Stimulated activated naive CD8-positive, alpha-beta T cell treated with anti-CD3 and anti-CD28 coated beads, Interleukin-15, Interleukin-2, amounts not matched to agents 100 ng/mL and 50 ng/mL, for 24 hours (primary cell): ENCODE measurements at regions not wholly inside any gene's neighbourhood (a gene's known extent, or its start where the extent isn't known, plus 50 kb on each side); places are given as distances from the start of the nearest gene placed in this dataset.
A peak's percentile ranks its signal among the peaks of the same experiment; 100 is the strongest.

Experiments
- H3K27ac Mint-ChIP-seq: one replicate; pipeline ENCODE4 v1.8.0; 2021; ENCODE audit warnings: mild to moderate bottlenecking, mixed read lengths
- H3K27me3 Mint-ChIP-seq: one replicate; pipeline ENCODE4 v1.8.0; 2021; ENCODE audit warnings: mixed read lengths
- H3K36me3 Mint-ChIP-seq: one replicate; pipeline ENCODE4 v1.8.0; 2021; ENCODE audit warnings: low read depth, mixed read lengths
- H3K4me1 Mint-ChIP-seq: one replicate; pipeline ENCODE4 v1.8.0; 2021; ENCODE audit warnings: low read depth, mixed read lengths
- H3K4me3 Mint-ChIP-seq: one replicate; pipeline ENCODE4 v1.8.0; 2021; ENCODE audit warnings: mild to moderate bottlenecking, mixed read lengths
- H3K9me3 Mint-ChIP-seq: one replicate; pipeline ENCODE4 v1.8.0; 2021; ENCODE audit warnings: mixed read lengths

GRCh38 chr2:234287650-234288049 lies 209.2 kb downstream of the ARL4C start:
- Mint-ChIP-seq H3K4me3 (no peak overlapping the region), H3K9me3 (peaks cover 3% of the 10 kb centered on the region), H3K36me3 (peaks cover 3% of the 10 kb centered on the region), H3K27me3 (peaks cover 2% of the 10 kb centered on the region), H3K27ac (no peak overlapping the region), H3K4me1 (peaks cover 66% of the 10 kb centered on the region)

GRCh38 chr2:234286956-234287355 lies 209.9 kb downstream of the ARL4C start:
- peaks cover 62% of the 10 kb centered on the region for H3K4me1 Mint-ChIP-seq
- no peak overlapping the region for H3K27ac Mint-ChIP-seq
- peaks cover 5% of the 10 kb centered on the region for H3K9me3 Mint-ChIP-seq
- peaks cover 4% of the 10 kb centered on the region for H3K27me3 Mint-ChIP-seq
- no peak overlapping the region for H3K4me3 Mint-ChIP-seq
- peaks cover 7% of the 10 kb centered on the region for H3K36me3 Mint-ChIP-seq

DNA sequence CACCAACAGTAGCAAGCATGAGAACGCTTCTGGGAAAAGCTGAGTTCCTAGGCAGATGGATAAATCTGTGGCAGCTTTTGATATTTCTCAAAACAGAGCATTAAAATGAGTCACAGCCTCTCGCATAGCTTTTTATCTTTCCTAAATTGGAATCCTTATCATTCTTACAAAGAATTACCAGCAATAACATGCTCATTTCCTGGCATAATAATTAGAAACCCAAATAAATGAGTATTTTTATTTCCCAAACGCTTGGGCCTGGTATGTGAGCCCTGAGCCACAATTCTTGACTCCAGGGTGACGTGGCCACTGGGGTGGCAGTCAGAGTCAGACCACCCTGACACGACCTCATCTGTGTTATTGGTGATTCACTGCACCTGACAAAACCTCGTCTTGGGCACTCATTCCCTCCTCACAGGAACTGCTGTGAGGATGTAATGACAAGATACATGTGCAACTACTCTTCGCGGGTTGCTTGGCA lies 210.7 kb downstream of the ARL4C start:
- Mint-ChIP-seq H3K36me3 (peaks cover 7% of the 10 kb centered on the region), H3K4me1 (peaks cover 55% of the 10 kb centered on the region), H3K4me3 (no peak overlapping the region), H3K27ac (no peak overlapping the region), H3K27me3 (peaks cover 4% of the 10 kb centered on the region), H3K9me3 (peaks cover 5% of the 10 kb centered on the region)

DNA sequence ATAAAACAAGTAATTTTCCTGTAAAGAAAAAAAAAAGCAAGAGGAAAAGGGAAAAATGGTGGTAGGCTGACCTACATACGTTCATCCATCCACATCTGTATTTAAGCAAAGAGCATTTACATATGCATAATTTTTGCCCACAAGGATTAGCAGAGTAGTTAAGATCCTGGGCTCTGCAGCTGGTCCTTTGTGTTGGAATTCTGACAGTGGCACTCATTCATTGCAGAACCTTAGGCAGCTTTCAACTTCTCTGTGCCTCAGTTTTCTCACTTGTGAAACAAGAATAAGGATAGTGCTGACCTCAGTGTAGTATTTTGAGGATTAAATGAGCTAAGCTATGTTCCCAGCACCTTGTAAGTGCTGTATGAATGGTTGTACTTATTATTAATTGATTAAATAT lies 211.3 kb downstream of the ARL4C start:
- H3K27ac Mint-ChIP-seq = no peak overlapping the region
- H3K36me3 Mint-ChIP-seq = peaks cover 7% of the 10 kb centered on the region
- peaks cover 4% of the 10 kb centered on the region for H3K27me3 Mint-ChIP-seq
- peaks cover 55% of the 10 kb centered on the region for H3K4me1 Mint-ChIP-seq
- peaks cover 5% of the 10 kb centered on the region for H3K9me3 Mint-ChIP-seq
- no peak overlapping the region for H3K4me3 Mint-ChIP-seq

DNA sequence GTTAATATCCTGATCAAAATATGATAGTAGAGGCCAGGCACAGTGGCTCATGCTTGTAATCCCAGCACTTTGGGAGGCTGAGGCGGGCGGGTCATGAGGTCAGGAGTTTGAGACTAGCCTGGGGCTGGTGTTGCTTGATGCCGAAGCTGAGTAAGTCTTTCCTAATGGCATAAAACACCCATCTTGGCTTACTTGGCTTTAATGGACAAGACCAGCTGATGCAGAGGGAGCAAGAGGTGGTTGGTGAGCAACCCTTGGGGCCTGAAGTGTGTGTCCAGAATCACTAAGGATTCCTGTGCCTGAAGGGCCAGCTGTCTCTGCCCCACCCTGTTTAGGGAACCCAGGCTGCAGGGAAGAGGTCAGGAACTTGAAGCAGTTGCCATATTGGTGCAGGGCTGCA lies 217.2 kb downstream of the ARL4C start:
- H3K27ac Mint-ChIP-seq = no peak overlapping the region
- H3K9me3 Mint-ChIP-seq = peaks cover 15% of the 10 kb centered on the region
- H3K27me3 Mint-ChIP-seq = peaks cover 4% of the 10 kb centered on the region
- H3K4me1 Mint-ChIP-seq = peaks cover 56% of the 10 kb centered on the region
- H3K4me3 Mint-ChIP-seq = no peak overlapping the region
- peaks cover 21% of the 10 kb centered on the region for H3K36me3 Mint-ChIP-seq

DNA sequence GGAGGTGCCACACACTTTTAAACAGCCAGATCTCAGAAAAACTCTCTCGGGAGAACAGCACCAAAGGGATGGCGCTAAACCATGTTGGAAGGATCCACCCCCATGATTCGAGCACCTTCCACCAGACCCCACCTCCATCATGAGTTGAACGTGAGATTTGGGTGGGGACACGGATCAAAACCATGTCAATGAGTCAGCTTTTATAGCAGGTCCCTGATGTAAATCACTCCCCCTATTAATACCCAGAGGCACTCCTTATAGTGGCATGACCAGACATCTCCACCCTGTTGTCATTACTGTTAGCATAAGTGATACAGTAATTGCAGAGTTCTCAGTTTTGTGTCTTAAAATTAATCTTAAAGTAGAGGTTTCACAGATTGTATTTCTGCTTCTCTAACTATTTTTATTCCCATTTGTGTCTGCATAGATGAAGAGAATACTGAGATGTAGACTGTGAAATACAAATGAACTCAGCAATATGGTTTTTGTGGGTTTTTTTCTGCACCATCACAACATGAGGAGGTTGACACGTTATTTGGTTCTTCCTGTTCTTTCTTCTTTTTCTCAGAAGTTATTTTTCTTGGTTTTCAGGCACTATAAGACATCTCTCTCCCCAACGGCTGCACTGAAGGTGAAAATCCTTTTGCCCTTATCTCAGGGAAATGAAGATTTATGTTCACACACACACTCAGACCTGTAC lies 218.2 kb downstream of the ARL4C start:
- H3K9me3 Mint-ChIP-seq = peaks cover 15% of the 10 kb centered on the region
- peak overlapping the region; percentile 64 for H3K27ac Mint-ChIP-seq
- peak overlapping the region; percentile 11 for H3K4me3 Mint-ChIP-seq
- H3K36me3 Mint-ChIP-seq = peaks cover 21% of the 10 kb centered on the region
- peaks cover 65% of the 10 kb centered on the region for H3K4me1 Mint-ChIP-seq
- peaks cover 4% of the 10 kb centered on the region for H3K27me3 Mint-ChIP-seq

DNA sequence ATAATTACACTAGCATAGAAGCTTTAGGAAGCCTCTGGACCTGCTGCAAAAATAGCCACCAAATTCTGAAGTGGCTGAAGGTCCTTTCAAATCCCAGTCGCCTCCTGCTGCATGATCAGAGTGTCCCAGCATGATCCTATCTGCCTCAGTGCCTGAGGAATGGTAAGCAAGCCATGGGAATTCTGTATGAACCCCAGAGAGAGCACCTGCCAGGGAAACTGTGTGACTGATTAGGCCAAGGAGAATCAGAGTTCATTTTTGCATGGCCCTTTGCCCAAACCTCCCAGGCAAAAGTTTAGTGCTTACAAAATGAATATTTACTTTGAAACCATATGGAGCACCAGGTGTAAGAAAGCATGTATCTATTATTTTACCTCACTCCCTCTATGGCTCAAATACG lies 221.4 kb downstream of the ARL4C start:
- H3K4me3 Mint-ChIP-seq = no peak overlapping the region
- peaks cover 81% of the 10 kb centered on the region for H3K4me1 Mint-ChIP-seq
- H3K9me3 Mint-ChIP-seq = peaks cover 10% of the 10 kb centered on the region
- H3K27me3 Mint-ChIP-seq = no peaks in the 10 kb centered on the region
- H3K36me3 Mint-ChIP-seq = peaks cover 14% of the 10 kb centered on the region
- peak overlapping the region; percentile 5 for H3K27ac Mint-ChIP-seq

- peak overlapping the region; percentile 54 for H3K4me3 Mint-ChIP-seq
- peaks cover 6% of the 10 kb centered on the region for H3K9me3 Mint-ChIP-seq
- no peaks in the 10 kb centered on the region for H3K27me3 Mint-ChIP-seq
- H3K36me3 Mint-ChIP-seq = peaks cover 9% of the 10 kb centered on the region
- peaks cover 82% of the 10 kb centered on the region for H3K4me1 Mint-ChIP-seq
- peak overlapping the region; percentile 96 for H3K27ac Mint-ChIP-seq
Measured at GRCh38 chr2:234273887-234274584, 222.8 kb downstream of the ARL4C start.

DNA sequence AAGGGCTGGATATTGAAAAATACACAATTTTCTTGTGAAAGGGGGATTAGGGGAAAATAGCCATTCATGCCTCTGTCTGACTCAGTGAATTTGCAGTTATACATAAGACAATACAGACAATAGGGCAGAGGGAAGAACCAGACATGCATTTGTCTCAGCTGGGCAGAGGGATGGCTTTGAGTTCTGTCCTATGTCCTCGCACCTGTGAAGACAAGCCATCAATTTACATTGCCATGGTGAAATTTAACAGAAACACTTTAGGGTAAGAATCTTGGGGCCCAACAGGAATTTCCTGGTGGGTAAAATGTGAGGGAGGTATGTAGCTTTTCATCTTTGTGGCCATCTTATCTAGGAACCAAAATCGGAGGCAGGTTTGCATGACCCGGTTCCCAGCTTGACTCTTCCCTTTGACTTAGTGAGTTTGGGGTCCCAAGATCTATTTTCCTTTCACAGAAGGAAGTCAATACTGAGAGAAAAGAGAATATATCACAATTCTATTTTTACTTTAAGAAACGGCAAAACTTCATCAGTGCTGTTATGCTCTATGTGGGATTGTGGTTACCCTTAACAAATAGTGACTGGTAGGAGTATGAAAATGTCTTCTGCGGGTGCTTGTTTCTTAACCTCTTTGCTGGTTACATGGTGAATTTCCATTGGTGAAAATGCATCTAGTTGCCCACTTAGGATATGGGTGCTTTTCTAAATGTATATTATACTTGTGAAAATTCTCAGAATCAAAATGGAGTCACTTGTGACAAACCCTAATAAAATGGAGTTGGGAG lies 221.8 kb downstream of the SPP2 start:
- no peaks in the 10 kb centered on the region for H3K9me3 Mint-ChIP-seq
- H3K4me3 Mint-ChIP-seq = peak overlapping the region; percentile 62
- H3K4me1 Mint-ChIP-seq = peaks cover 76% of the 10 kb centered on the region
- H3K27ac Mint-ChIP-seq = peak overlapping the region; percentile 96
- H3K27me3 Mint-ChIP-seq = no peaks in the 10 kb centered on the region
- H3K36me3 Mint-ChIP-seq = peaks cover 4% of the 10 kb centered on the region

GRCh38 chr2:234271338-234271737 lies 220.8 kb downstream of the SPP2 start:
- Mint-ChIP-seq H3K4me3 (no peak overlapping the region), H3K27ac (peak overlapping the region; percentile 96), H3K9me3 (no peaks in the 10 kb centered on the region), H3K27me3 (no peaks in the 10 kb centered on the region), H3K36me3 (peaks cover 4% of the 10 kb centered on the region), H3K4me1 (peaks cover 83% of the 10 kb centered on the region)

DNA sequence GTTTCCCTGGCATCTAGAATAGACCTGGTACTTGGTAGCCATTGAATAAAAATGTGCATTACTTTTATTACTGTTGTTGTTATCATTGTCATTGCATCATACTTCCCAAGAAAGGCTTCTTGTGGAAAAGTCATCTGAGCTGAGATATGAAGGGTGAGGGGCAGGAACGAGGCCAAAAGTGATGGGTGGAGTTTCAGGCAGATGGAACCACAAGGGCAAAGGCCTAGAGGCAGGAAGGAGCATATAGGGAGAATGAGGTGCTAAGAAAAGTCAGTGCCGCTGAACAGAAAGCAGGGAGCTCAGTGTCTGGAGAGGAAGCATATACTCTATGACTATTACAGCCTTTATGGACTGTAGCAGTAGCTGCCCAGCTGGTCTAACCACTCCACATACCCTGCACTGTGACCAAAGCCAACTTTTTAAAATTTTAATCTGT lies 219.3 kb downstream of the SPP2 start:
- H3K4me3 Mint-ChIP-seq = no peak overlapping the region
- no peaks in the 10 kb centered on the region for H3K9me3 Mint-ChIP-seq
- no peaks in the 10 kb centered on the region for H3K36me3 Mint-ChIP-seq
- H3K4me1 Mint-ChIP-seq = peaks cover 82% of the 10 kb centered on the region
- no peak overlapping the region for H3K27ac Mint-ChIP-seq
- H3K27me3 Mint-ChIP-seq = no peaks in the 10 kb centered on the region

GRCh38 chr2:234267534-234267933 lies 217.0 kb downstream of the SPP2 start:
- H3K4me3 Mint-ChIP-seq = no peak overlapping the region

DNA sequence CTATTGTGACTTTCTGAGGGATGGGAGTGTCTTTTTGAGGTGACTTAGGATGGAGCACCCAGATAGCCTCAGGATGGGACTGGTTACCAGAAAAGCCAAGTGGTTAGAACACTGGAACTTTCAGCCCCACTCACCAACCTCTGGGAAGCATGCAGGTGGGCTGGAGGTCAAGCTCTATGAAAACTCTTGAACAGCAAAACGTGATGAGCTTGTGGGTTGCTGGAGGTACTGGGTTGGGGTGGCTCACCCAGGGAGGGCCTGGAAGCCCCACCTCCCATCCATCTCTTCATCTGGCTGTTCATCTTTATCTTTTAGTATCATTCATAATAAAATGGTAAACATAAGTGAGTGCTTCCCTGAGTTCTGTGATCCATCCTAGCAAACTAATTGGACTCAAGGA lies 216.4 kb downstream of the SPP2 start:
- H3K27ac Mint-ChIP-seq = no peak overlapping the region
- no peak overlapping the region for H3K4me3 Mint-ChIP-seq
- no peaks in the 10 kb centered on the region for H3K36me3 Mint-ChIP-seq
- peaks cover 56% of the 10 kb centered on the region for H3K4me1 Mint-ChIP-seq
- H3K27me3 Mint-ChIP-seq = no peaks in the 10 kb centered on the region
- no peaks in the 10 kb centered on the region for H3K9me3 Mint-ChIP-seq

More at GRCh38 chr2:234267534-234267933, 217.0 kb downstream of the SPP2 start:
- peaks cover 62% of the 10 kb centered on the region for H3K4me1 Mint-ChIP-seq
- no peaks in the 10 kb centered on the region for H3K9me3 Mint-ChIP-seq
- no peak overlapping the region for H3K27ac Mint-ChIP-seq
- H3K36me3 Mint-ChIP-seq = no peaks in the 10 kb centered on the region
- no peaks in the 10 kb centered on the region for H3K27me3 Mint-ChIP-seq

- Mint-ChIP-seq H3K27ac (no peak overlapping the region), H3K36me3 (no peaks in the 10 kb centered on the region), H3K4me1 (peaks cover 41% of the 10 kb centered on the region), H3K9me3 (no peaks in the 10 kb centered on the region), H3K4me3 (no peak overlapping the region), H3K27me3 (no peaks in the 10 kb centered on the region)
Measured at GRCh38 chr2:234265206-234265605, 214.7 kb downstream of the SPP2 start.

- Mint-ChIP-seq H3K4me1 (peaks cover 39% of the 10 kb centered on the region), H3K9me3 (no peaks in the 10 kb centered on the region), H3K27me3 (no peaks in the 10 kb centered on the region), H3K27ac (no peak overlapping the region), H3K36me3 (no peaks in the 10 kb centered on the region), H3K4me3 (no peak overlapping the region)
Measured at GRCh38 chr2:234261736-234262135, 211.2 kb downstream of the SPP2 start.
